ENCODE measurements at regions not wholly inside any gene's neighbourhood (a gene's known extent, or its start where the extent isn't known, plus 50 kb on each side); places are given as distances from the start of the nearest gene placed in this dataset.

DNA sequence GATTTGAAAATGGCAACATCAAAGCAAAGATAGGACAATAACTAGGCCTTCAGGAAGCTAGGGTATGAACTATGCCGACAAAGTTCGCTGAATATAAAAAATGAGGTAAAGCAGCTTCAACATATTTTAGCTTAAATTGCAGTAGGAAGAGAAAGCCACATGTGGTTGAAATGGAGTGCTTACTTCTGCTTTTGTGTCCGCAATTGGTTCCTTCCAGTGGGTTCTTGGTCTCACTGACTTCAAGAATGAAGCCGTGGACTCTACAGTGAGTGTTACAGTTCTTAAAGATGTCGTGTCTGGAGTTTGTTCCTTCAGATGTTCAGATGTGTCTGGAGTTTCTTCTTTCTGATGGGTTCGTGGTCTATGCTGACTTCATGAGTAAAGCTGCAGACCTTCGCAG, 95.2 kb downstream of the APTX start:
- TF ChIP-seq, protein P1, sequence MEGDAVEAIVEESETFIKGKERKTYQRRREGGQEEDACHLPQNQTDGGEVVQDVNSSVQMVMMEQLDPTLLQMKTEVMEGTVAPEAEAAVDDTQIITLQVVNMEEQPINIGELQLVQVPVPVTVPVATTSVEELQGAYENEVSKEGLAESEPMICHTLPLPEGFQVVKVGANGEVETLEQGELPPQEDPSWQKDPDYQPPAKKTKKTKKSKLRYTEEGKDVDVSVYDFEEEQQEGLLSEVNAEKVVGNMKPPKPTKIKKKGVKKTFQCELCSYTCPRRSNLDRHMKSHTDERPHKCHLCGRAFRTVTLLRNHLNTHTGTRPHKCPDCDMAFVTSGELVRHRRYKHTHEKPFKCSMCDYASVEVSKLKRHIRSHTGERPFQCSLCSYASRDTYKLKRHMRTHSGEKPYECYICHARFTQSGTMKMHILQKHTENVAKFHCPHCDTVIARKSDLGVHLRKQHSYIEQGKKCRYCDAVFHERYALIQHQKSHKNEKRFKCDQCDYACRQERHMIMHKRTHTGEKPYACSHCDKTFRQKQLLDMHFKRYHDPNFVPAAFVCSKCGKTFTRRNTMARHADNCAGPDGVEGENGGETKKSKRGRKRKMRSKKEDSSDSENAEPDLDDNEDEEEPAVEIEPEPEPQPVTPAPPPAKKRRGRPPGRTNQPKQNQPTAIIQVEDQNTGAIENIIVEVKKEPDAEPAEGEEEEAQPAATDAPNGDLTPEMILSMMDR (IDR thresholded peaks at IDR 0.05): no peak
- no peak for TF ChIP-seq POLR2A (IDR thresholded peaks at IDR 0.05)
